CD8-positive, alpha-beta memory T cell (primary cell): ENCODE measurements at regions not wholly inside any gene's neighbourhood (a gene's known extent, or its start where the extent isn't known, plus 50 kb on each side); places are given as distances from the start of the nearest gene placed in this dataset.
A peak's percentile ranks its signal among the peaks of the same experiment; 100 is the strongest.

Experiments
- CTCF ChIA-PET: fragments of 350-600 bp; sonication (Branson Sonifier 250); formaldehyde crosslinking; loops from one replicate; lab custom pipeline; 2021; ENCODE audit warnings: antibody characterized with exemption; lab: Charles Lee
- POLR2A ChIA-PET: fragments of 350-600 bp; sonication (Branson Sonifier 250); formaldehyde crosslinking; loops from one replicate; lab custom pipeline; 2021; ENCODE audit warnings: antibody characterized with exemption; lab: Charles Lee
- DNase-seq, 5 donors: peaks; one replicate each; pipeline versions ENCODE4 v3.0.0 to v3.0.0-alpha.2; 2020 to 2022; ENCODE audit warnings: mixed read lengths in 1 of 5
- H3K27ac ChIP-seq: one replicate; pipeline ENCODE4 v1.7.0; 2013; ENCODE audit warnings: low read depth, mild to moderate bottlenecking, low read length, moderate library complexity
- H3K27me3 ChIP-seq: 2 replicates; pipeline ENCODE4 v1.7.0; 2013; ENCODE audit warnings: low read length, mild to moderate bottlenecking; ENCODE audit not compliant: insufficient read depth, poor library complexity, severe bottlenecking
- H3K36me3 ChIP-seq: 2 replicates; pipeline ENCODE4 v1.7.0; 2013; ENCODE audit warnings: mild to moderate bottlenecking, low read length, moderate library complexity; ENCODE audit not compliant: insufficient read depth
- H3K4me1 ChIP-seq: 2 replicates; pipeline ENCODE4 v1.7.0; 2013; ENCODE audit warnings: mild to moderate bottlenecking, low read length, moderate library complexity; ENCODE audit not compliant: insufficient read depth
- H3K4me3 ChIP-seq: 2 replicates; pipeline ENCODE4 v1.7.0; 2013; ENCODE audit warnings: mild to moderate bottlenecking, low read length
- H3K9me3 ChIP-seq: 2 replicates; pipeline ENCODE4 v1.7.0; 2013; ENCODE audit warnings: mild to moderate bottlenecking, low read length
- H3K27ac Mint-ChIP-seq, 8 donors: one replicate each; pipeline ENCODE4 v1.8.0; 2020 to 2021; ENCODE audit warnings: mixed read lengths in 8 of 8, mild to moderate bottlenecking in 6 of 8, inconsistent platforms in 3 of 8, moderate library complexity in 3 of 8
- H3K27me3 Mint-ChIP-seq, 2 donors: one replicate each; pipeline ENCODE4 v1.8.0; 2020 to 2021; ENCODE audit warnings: mixed read lengths in 2 of 2, mild to moderate bottlenecking in 1 of 2, moderate library complexity in 1 of 2
- H3K36me3 Mint-ChIP-seq, 3 donors: one replicate each; pipeline ENCODE4 v1.8.0; 2020 to 2021; ENCODE audit warnings: mixed read lengths in 3 of 3, inconsistent platforms in 1 of 3, mild to moderate bottlenecking in 1 of 3
- H3K4me1 Mint-ChIP-seq, 3 donors: one replicate each; pipeline ENCODE4 v1.8.0; 2020 to 2021; ENCODE audit warnings: mixed read lengths in 3 of 3, inconsistent platforms in 1 of 3, mild to moderate bottlenecking in 1 of 3
- H3K4me3 Mint-ChIP-seq, 7 donors: one replicate each; pipeline ENCODE4 v1.8.0; 2020 to 2021; ENCODE audit warnings: mixed read lengths in 7 of 7, mild to moderate bottlenecking in 6 of 7, moderate library complexity in 4 of 7, inconsistent platforms in 2 of 7
- H3K9me3 Mint-ChIP-seq, 5 donors: one replicate each; pipeline ENCODE4 v1.8.0; 2020 to 2022; ENCODE audit warnings: mixed read lengths in 5 of 5, mild to moderate bottlenecking in 3 of 5, moderate library complexity in 2 of 5, inconsistent platforms in 1 of 5

DNA sequence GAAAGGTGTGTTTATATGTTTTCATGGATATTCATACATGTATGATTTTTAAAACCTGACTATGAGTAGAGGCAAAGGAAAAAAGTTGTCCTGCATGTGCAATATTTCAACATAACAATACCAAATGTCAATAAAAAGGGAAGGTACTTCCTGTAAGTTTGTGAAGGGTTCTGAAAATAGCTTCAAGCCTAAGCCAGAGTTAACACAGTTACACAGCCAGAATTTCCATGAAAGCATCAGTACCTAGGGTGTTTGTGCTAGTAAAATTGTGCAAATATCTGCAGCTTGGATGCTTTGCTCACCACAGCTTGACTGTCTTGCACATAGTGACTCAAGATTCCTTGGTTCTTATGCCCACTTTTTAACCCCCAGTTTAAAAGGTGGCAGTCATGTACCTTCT, 193.1 kb upstream of the FAR2 start:
- H3K4me3 ChIP-seq, result no peak overlapping the region
- no peak overlapping the region for H3K4me3 Mint-ChIP-seq
- no peak overlapping the region for H3K27ac ChIP-seq
- CTCF ChIA-PET, result no interaction called here
- peaks cover 0 to 2% of the 10 kb centered on the region in 2 donors for H3K27me3 Mint-ChIP-seq
- no peaks in the 10 kb centered on the region for H3K36me3 Mint-ChIP-seq
- DNase-seq, result no peak
- H3K4me1 Mint-ChIP-seq, result no peaks in the 10 kb centered on the region
- peaks cover 0 to 2% (median 0%) of the 10 kb centered on the region in 5 donors for H3K9me3 Mint-ChIP-seq
- no peaks in the 10 kb centered on the region for H3K36me3 ChIP-seq
- H3K27me3 ChIP-seq, result no peaks in the 10 kb centered on the region
- no peaks in the 10 kb centered on the region for H3K4me1 ChIP-seq
- no peak overlapping the region for H3K27ac Mint-ChIP-seq
- no peaks in the 10 kb centered on the region for H3K9me3 ChIP-seq
- POLR2A ChIA-PET, result no interaction called here

DNA sequence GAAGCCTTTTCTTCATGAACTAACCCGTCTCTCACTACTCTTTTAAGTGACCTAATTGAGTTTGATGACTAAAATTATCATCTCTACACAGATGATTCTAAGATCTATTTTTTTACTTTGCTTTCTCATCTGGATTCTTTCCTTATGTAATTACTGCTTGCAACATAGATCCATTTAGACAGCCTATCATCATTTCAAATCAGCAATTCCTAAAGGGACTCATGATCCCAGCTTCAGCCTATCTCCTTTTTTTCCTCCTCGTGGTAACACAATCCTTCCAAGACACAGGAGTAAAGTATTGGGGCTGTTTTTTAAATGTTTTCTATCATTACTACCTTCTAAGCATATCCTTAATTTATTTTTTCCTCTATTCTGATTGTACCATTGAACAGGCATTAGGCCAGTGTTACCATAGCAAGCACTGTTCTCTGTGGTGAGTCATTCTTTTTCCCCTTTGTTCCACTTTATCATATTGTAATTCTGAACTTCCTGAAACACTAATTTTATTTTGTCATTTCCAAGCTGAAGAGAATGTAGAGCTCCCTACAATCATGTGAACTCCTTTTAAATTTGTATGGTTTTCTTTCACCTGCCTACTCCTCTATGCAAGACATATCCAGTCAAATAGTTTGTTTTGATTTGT, 190.4 kb upstream of the FAR2 start:
- no peaks in the 10 kb centered on the region for H3K9me3 ChIP-seq
- H3K27me3 ChIP-seq, result no peaks in the 10 kb centered on the region
- H3K4me1 ChIP-seq, result no peaks in the 10 kb centered on the region
- Mint-ChIP-seq H3K4me1 (no peaks in the 10 kb centered on the region), H3K27me3 (peaks cover 2 to 10% of the 10 kb centered on the region in 2 donors), H3K9me3 (peaks cover 0 to 2% (median 0%) of the 10 kb centered on the region in 5 donors), H3K27ac (peak overlapping the region in 1 of 8 donors; percentile 15), H3K36me3 (no peaks in the 10 kb centered on the region), H3K4me3 (no peak overlapping the region)
- POLR2A ChIA-PET, result no interaction called here
- no peak overlapping the region for H3K4me3 ChIP-seq
- no peaks in the 10 kb centered on the region for H3K36me3 ChIP-seq
- CTCF ChIA-PET, result no interaction called here
- no peak for DNase-seq
- H3K27ac ChIP-seq, result no peak overlapping the region

DNA sequence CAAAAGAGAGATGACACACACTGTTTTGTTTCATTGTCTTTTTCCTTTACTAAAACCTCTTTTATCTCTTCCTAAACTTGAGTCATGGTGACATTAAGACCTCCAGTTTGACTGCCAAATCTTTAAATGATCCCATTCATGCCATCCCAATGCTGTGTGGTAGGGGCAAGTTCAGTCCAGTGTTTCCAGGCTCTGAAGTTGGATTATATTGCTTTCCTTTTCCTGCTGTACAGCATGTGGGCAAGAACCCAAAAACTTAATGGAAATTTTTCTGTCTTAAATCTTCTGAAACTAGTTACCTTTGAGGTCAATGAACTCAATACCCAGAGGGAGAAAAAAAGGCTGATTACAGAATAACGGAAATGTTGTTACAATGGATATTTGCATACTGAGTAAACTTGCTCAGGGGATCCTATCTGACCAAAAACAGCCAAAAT, 187.1 kb upstream of the FAR2 start:
- no peaks in the 10 kb centered on the region for H3K4me1 ChIP-seq
- no peak for DNase-seq
- ChIA-PET CTCF (no interaction called here), POLR2A (no interaction called here)
- Mint-ChIP-seq H3K4me3 (no peak overlapping the region), H3K9me3 (peaks cover 0 to 2% (median 0%) of the 10 kb centered on the region in 5 donors), H3K27me3 (peaks cover 6 to 15% of the 10 kb centered on the region in 2 donors), H3K4me1 (no peaks in the 10 kb centered on the region), H3K36me3 (no peaks in the 10 kb centered on the region), H3K27ac (no peak overlapping the region)
- no peaks in the 10 kb centered on the region for H3K27me3 ChIP-seq
- no peaks in the 10 kb centered on the region for H3K36me3 ChIP-seq
- H3K27ac ChIP-seq, result no peak overlapping the region
- H3K9me3 ChIP-seq, result no peaks in the 10 kb centered on the region
- no peak overlapping the region for H3K4me3 ChIP-seq

DNA sequence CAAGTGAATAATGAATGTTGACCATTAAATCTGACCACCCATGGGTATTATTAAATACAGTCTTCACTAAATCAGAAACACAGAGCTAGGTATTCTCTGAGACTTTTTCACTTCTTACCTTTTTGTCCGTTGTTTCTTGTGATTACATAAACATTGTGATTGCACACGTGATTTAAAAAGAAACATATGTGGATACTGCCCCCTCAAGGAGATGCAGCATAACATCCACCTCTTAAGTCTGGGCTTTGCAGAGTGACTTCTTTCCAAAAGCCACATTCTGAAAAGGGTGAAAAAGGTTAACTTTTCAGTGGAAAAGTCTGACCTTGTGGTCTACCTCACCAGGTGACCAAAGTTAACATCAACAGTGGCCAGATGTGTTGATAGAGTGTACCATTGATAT, 185.5 kb upstream of the FAR2 start:
- Histone ChIP-seq H3K4me3 (no peak overlapping the region), H3K9me3 (no peaks in the 10 kb centered on the region), H3K36me3 (no peaks in the 10 kb centered on the region), H3K27ac (no peak overlapping the region), H3K27me3 (no peaks in the 10 kb centered on the region), H3K4me1 (no peaks in the 10 kb centered on the region)
- no peak for DNase-seq
- no peaks in the 10 kb centered on the region for H3K4me1 Mint-ChIP-seq
- H3K36me3 Mint-ChIP-seq, result no peaks in the 10 kb centered on the region
- peaks cover 10 to 18% of the 10 kb centered on the region in 2 donors for H3K27me3 Mint-ChIP-seq
- no peak overlapping the region for H3K4me3 Mint-ChIP-seq
- no peak overlapping the region for H3K27ac Mint-ChIP-seq
- CTCF ChIA-PET, result no interaction called here
- POLR2A ChIA-PET, result no interaction called here
- H3K9me3 Mint-ChIP-seq, result peaks cover 0 to 2% (median 0%) of the 10 kb centered on the region in 5 donors

DNA sequence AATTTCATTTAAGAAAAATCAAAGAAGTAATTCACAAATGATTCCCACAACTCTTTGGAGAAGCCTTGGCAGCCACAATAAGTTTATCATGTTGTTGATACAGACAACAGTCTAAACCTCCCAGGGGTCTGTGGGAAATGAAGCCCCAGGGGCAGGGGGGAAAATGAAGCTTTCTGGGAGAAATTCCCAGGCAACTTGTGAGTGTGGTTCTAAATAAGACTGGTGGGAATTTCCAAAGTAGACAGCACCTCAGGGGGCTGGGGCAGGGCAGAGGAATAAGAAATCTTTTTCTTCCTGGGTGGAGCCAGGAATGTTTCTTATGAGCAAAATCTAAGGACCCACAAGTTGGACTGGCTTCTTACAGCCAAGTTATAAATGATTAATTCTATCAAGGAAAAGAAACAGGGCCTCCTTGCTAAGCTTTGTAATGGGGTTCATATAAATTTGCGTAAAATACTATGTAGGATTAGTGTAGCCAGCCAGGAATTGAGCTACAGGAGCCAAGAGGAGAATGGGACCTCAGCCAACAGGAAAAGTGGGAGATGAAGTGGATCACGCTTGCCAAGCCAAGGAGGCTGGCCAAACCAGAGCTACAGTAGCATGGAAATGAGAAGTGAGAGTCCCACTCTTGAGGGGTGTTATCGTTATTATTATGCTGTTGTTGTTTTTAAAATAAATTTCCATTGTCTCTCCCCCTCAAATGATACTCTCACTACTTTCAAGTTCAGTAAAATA, 182.9 kb upstream of the FAR2 start:
- Mint-ChIP-seq H3K4me1 (no peaks in the 10 kb centered on the region), H3K9me3 (no peaks in the 10 kb centered on the region), H3K36me3 (no peaks in the 10 kb centered on the region), H3K27me3 (peaks cover 7 to 18% of the 10 kb centered on the region in 2 donors), H3K27ac (no peak overlapping the region), H3K4me3 (no peak overlapping the region)
- Histone ChIP-seq H3K4me1 (no peaks in the 10 kb centered on the region), H3K4me3 (no peak overlapping the region), H3K27ac (no peak overlapping the region), H3K9me3 (no peaks in the 10 kb centered on the region), H3K27me3 (no peaks in the 10 kb centered on the region), H3K36me3 (no peaks in the 10 kb centered on the region)
- DNase-seq, result no peak
- CTCF ChIA-PET, result no interaction called here
- POLR2A ChIA-PET, result no interaction called here

DNA sequence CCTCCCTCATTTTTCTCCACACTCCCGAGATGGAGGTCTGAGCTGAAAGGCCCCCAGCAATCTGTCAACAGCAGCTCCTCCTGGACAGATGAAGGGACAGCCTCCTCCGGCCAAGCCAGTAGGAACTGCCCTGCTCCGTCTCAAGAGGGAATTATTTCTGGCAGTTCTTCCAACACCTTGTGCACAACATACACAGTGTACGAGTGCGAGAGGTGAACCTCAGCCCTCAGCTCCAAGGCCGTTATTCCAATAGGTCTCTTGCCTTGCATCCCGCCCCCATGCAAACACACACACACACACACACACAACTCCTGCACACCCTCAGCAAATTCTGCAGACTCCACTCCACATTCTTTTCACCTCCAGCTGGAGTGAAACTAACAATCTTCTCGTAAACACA, 181.7 kb upstream of the FAR2 start:
- Histone ChIP-seq H3K36me3 (no peaks in the 10 kb centered on the region), H3K4me3 (no peak overlapping the region), H3K4me1 (no peaks in the 10 kb centered on the region), H3K9me3 (no peaks in the 10 kb centered on the region), H3K27ac (no peak overlapping the region), H3K27me3 (no peaks in the 10 kb centered on the region)
- Mint-ChIP-seq H3K9me3 (no peaks in the 10 kb centered on the region), H3K27ac (peak overlapping the region in 1 of 8 donors; percentile 46), H3K36me3 (no peaks in the 10 kb centered on the region), H3K4me3 (no peak overlapping the region), H3K27me3 (peaks cover 7 to 12% of the 10 kb centered on the region in 2 donors), H3K4me1 (no peaks in the 10 kb centered on the region)
- ChIA-PET POLR2A (no interaction called here), CTCF (no interaction called here)
- no peak for DNase-seq

DNA sequence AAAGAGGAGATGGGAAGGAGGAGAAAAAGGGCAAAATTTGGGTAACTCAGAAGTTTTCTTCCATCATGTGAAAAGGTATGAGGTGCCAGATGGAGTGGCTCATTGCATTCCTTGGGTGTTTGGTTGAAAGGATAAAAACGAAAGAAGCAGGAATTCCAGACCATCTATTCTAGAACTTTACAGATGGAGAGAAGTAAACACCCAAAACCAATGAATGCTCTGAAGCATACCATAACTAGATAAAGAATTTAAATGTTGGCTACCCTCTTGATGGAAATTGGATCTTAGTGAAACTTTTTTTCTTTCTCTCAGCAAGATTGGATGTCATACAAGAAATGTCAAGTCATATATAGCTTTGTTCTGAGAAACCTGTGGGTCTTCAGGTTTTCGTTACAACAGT, 175.6 kb upstream of the FAR2 start:
- ChIA-PET CTCF (no interaction called here), POLR2A (no interaction called here)
- H3K9me3 Mint-ChIP-seq, result no peaks in the 10 kb centered on the region
- no peak overlapping the region for H3K27ac ChIP-seq
- H3K36me3 ChIP-seq, result no peaks in the 10 kb centered on the region
- DNase-seq, result no peak
- H3K36me3 Mint-ChIP-seq, result no peaks in the 10 kb centered on the region
- no peaks in the 10 kb centered on the region for H3K27me3 ChIP-seq
- H3K4me1 ChIP-seq, result no peaks in the 10 kb centered on the region
- no peaks in the 10 kb centered on the region for H3K4me1 Mint-ChIP-seq
- H3K4me3 Mint-ChIP-seq, result no peak overlapping the region
- H3K4me3 ChIP-seq, result no peak overlapping the region
- peaks cover 1 to 6% of the 10 kb centered on the region in 2 donors for H3K27me3 Mint-ChIP-seq
- no peaks in the 10 kb centered on the region for H3K9me3 ChIP-seq
- H3K27ac Mint-ChIP-seq, result no peak overlapping the region

DNA sequence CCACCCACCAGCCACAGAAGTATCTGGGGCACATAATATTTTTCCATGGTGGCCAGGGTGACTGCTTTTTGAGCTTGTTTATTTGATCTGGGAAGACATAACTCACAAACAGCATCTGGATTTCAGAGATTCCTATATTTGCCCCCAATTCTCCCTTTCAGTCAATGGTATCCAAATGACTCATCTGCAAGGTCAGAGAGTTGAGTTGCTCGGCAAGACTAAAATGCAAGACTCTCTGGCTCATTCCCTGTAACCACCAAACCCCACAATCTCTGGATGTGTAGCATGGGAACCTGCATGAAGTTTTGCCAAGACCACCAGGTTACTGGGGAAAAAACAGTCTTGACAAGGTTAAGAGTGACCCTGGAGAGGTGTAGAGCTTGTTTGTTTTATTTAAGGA, 174.9 kb upstream of the FAR2 start:
- Histone ChIP-seq H3K36me3 (no peaks in the 10 kb centered on the region), H3K27me3 (no peaks in the 10 kb centered on the region), H3K4me3 (no peak overlapping the region), H3K27ac (no peak overlapping the region), H3K9me3 (no peaks in the 10 kb centered on the region), H3K4me1 (no peaks in the 10 kb centered on the region)
- no peak for DNase-seq
- H3K27me3 Mint-ChIP-seq, result peaks cover 3 to 11% of the 10 kb centered on the region in 2 donors
- no peak overlapping the region for H3K27ac Mint-ChIP-seq
- no peak overlapping the region for H3K4me3 Mint-ChIP-seq
- ChIA-PET CTCF (no interaction called here), POLR2A (no interaction called here)
- no peaks in the 10 kb centered on the region for H3K9me3 Mint-ChIP-seq
- H3K36me3 Mint-ChIP-seq, result no peaks in the 10 kb centered on the region
- no peaks in the 10 kb centered on the region for H3K4me1 Mint-ChIP-seq
